Left lung (tissue), 4 donors: ENCODE measurements at regions not wholly inside any gene's neighbourhood (a gene's known extent, or its start where the extent isn't known, plus 50 kb on each side); places are given as distances from the start of the nearest gene placed in this dataset.
"Not testable (repeated sequence)": the region's sequence is repeated elsewhere in the genome, so short reads cannot be mapped to it uniquely, and the experiment has no call there.

Experiments used
- ATAC-seq: fragments of 200-7000 bp; cut with Tn5 transposase; one replicate; pipeline ENCODE4 v1.9.1; 2020; ENCODE audit warnings: moderate library complexity
- DNase-seq, 4 donors: peaks; one replicate each; pipeline ENCODE4 v3.0.0-alpha.2; 2013 to 2020
- H3K27ac ChIP-seq, 2 donors: fragments of 200-600 bp; sonication (generic) in 1 of 2; one replicate each; pipeline versions ENCODE4 v1.5.0 to v1.8.0; 2020 to 2021
- H3K27me3 ChIP-seq, 2 donors: fragments of 200-600 bp; sonication (generic) in 1 of 2; one replicate each; pipeline versions ENCODE4 v1.5.0 to v1.8.0; 2020 to 2021
- H3K36me3 ChIP-seq, 2 donors: fragments of 200-600 bp; sonication (generic) in 1 of 2; one replicate each; pipeline versions ENCODE4 v1.5.0 to v1.8.0; 2020 to 2021
- H3K4me1 ChIP-seq, 2 donors: fragments of 200-600 bp; one replicate each; pipeline ENCODE4 v1.8.0; 2021
- H3K4me3 ChIP-seq, 2 donors: fragments of 200-600 bp; sonication (generic) in 1 of 2; one replicate each; pipeline versions ENCODE4 v1.5.0 to v1.8.0; 2020 to 2021; ENCODE audit warnings: mild to moderate bottlenecking in 1 of 2
- H3K9me3 ChIP-seq, 2 donors: fragments of 200-600 bp; sonication (generic) in 1 of 2; one replicate each; pipeline versions ENCODE4 v1.5.0 to v1.8.0; 2020 to 2021
- CTCF ChIP-seq, 2 donors: fragments of 200-600 bp; sonication (generic) in 1 of 2; IDR thresholded peaks; one replicate each; pipeline versions ENCODE4 v1.5.0 to v1.8.0; 2021; ENCODE audit warnings: antibody characterized with exemption in 2 of 2
- intact Hi-C, 2 donors: fragments of 100-400 bp; cut with DNase I; formaldehyde crosslinking; loops; one replicate each; pipeline versions ENCODE4 v1.11.2 to v1.14.2; 2022
- donor health status: DM: no; HTN: yes; CAD: no.
- donor health status: DM: no; HTN: no; CAD: no.

GRCh38 chr3:125715651-125716050, 120.4 kb upstream of the OSBPL11 start:
- no peak overlapping the region for H3K27ac ChIP-seq
- H3K9me3 ChIP-seq: no peaks in the 10 kb centered on the region
- DNase-seq: no peak
- no peaks in the 10 kb centered on the region for H3K36me3 ChIP-seq
- no peak overlapping the region for H3K4me3 ChIP-seq
- intact Hi-C loops: no loop called here
- H3K27me3 ChIP-seq: no peaks in the 10 kb centered on the region
- TF ChIP-seq CTCF (IDR thresholded peaks at IDR 0.05): no peak
- no peak for ATAC-seq
- no peaks in the 10 kb centered on the region for H3K4me1 ChIP-seq

- H3K4me3 ChIP-seq, ATAC-seq, H3K4me1 ChIP-seq, DNase-seq, H3K36me3 ChIP-seq, H3K27me3 ChIP-seq, H3K27ac ChIP-seq, H3K9me3 ChIP-seq, intact Hi-C loops: not testable (repeated sequence)
These were observed 136.9 kb upstream of the OSBPL11 start for GRCh38 chr3:125732151-125732550.

DNA sequence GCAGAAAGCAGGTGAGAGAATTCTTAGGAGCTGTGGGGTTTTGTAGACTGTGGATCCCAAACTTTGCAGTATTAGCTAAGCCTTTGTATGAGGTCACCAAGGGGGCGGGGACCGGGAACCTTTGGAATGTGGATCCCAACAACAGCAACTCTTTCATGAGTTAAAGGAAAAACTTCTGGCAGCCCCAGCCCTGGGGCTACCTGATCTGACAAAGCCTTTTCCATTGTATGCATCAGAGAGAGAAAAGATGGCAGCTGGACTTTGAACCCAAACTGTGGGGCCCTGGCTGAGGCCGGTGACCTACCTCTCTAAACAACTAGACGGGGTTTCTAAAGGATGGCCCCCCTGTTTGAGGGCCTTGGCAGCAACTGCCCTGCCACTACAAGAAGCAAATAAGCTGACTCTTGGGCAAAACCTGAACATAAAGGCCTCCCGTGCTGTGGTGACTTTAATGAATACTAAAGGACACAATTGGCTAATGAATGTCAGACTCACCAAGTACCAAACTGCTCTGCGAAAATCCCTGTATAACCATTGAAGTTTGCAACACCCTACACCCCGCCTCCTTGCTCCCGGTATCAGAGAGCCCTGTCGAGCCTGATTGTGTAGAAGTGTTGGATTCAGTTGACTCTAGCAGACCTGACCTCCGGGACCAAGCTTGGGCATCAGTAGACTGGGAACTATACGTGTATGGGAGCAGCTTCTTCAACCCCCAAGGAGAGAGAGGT, 146.9 kb upstream of the OSBPL11 start:
- ATAC-seq, intact Hi-C loops, DNase-seq, H3K4me1 ChIP-seq, H3K27me3 ChIP-seq, H3K36me3 ChIP-seq, H3K9me3 ChIP-seq, H3K27ac ChIP-seq, H3K4me3 ChIP-seq: not testable (repeated sequence)

GRCh38 chr3:125742845-125743244, 147.5 kb upstream of the OSBPL11 start:
- H3K9me3 ChIP-seq, H3K36me3 ChIP-seq, H3K27ac ChIP-seq, H3K4me1 ChIP-seq, H3K27me3 ChIP-seq, intact Hi-C loops, H3K4me3 ChIP-seq, ATAC-seq: not testable (repeated sequence)
- DNase-seq: peak in 1 of 4 donors; percentile 8

DNA sequence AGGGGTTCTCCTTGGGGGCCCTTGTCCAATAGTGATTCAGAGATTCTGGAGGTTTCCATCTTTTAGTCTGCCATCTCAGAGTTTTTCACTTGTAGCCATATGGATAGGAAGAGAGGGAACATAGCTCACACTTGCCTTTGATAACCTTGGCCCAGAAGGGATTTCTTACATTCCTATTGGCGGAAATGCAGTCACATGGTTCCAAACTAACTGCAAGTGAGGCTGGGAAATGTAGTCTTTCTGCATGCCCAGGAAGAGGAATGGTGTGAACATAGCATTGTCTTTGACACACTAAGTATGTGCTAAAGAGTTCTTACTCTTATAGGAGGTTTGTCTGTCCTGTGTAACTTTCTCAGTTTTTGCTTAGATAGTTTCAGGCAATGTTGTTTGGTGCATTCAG, 161.8 kb upstream of the OSBPL11 start:
- H3K9me3 ChIP-seq, H3K27ac ChIP-seq, H3K27me3 ChIP-seq, ATAC-seq, H3K4me1 ChIP-seq, H3K4me3 ChIP-seq, DNase-seq, H3K36me3 ChIP-seq, intact Hi-C loops: not testable (repeated sequence)

GRCh38 chr3:125758641-125759130, 163.4 kb upstream of the OSBPL11 start:
- H3K9me3 ChIP-seq, ATAC-seq, H3K27ac ChIP-seq, intact Hi-C loops, DNase-seq, H3K36me3 ChIP-seq, H3K27me3 ChIP-seq, H3K4me1 ChIP-seq, H3K4me3 ChIP-seq: not testable (repeated sequence)

DNA sequence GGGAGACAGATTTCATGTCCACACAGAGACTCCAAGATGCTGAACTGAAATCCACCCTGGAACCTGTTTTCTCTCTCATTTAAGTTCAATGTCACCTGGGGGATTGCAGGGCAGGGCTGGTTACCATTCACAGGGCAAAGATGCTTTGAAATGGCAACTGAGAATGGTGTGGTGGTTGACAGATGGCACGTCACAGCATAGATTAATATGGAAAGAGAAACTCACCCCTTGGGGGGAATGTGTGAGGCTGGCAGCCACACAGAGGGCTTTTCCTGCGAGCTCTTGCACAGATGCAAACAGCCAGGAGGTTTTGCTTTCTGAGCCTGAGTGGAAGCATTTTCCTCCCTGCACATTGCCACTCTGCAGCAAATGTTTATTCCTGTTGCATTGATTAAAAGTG, 167.3 kb upstream of the OSBPL11 start:
- H3K36me3 ChIP-seq, DNase-seq, H3K9me3 ChIP-seq, H3K27ac ChIP-seq, H3K4me3 ChIP-seq, ATAC-seq, H3K4me1 ChIP-seq, intact Hi-C loops: not testable (repeated sequence)
- peaks cover 4 to 33% of the 10 kb centered on the region in 2 donors for H3K27me3 ChIP-seq

- H3K4me1 ChIP-seq, H3K27ac ChIP-seq, ATAC-seq, H3K9me3 ChIP-seq, H3K36me3 ChIP-seq, intact Hi-C loops: not testable (repeated sequence)
- peak; percentile 58 to 69 for TF ChIP-seq CTCF (IDR thresholded peaks at IDR 0.05)
- DNase-seq: peak; percentile 43 to 88 (median 68)
- peak overlapping the region; percentile 28 to 37 for H3K4me3 ChIP-seq
- H3K27me3 ChIP-seq: peaks cover 4 to 34% of the 10 kb centered on the region in 2 donors
These were observed 171.1 kb upstream of the OSBPL11 start for GRCh38 chr3:125766285-125766826.

DNA sequence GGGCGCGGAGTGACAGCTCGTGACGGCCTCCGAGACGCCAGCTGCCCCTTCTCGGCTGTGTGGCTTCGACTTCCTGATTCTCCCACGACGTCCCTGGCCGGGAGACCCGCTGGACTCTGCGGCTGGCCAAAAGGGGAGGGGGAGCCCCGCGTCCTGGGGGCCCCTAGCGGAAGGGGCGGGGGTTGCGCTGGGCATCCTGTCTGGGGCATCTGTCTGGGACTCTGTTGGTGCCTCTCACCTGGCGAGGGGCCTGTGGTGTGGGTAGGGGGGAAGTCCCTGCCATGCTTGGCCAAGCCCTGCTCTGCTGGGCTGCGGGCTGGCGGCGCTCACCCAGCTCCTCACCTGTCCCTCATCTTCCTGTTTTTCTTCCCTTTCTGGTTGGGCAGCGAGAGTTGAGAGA, 171.6 kb upstream of the OSBPL11 start:
- Histone ChIP-seq H3K27me3 (peaks cover 4 to 34% of the 10 kb centered on the region in 2 donors), H3K4me3 (peak overlapping the region; percentile 28 to 37)
- H3K27ac ChIP-seq, H3K4me1 ChIP-seq, ATAC-seq, intact Hi-C loops, H3K36me3 ChIP-seq, H3K9me3 ChIP-seq: not testable (repeated sequence)
- DNase-seq: peak in 1 of 4 donors; percentile 6
